ENCODE measurements at regions not wholly inside any gene's neighbourhood (a gene's known extent, or its start where the extent isn't known, plus 50 kb on each side); places are given as distances from the start of the nearest gene placed in this dataset.
"Not testable (repeated sequence)": the region's sequence is repeated elsewhere in the genome, so short reads cannot be mapped to it uniquely, and the experiment has no call there.

DNA sequence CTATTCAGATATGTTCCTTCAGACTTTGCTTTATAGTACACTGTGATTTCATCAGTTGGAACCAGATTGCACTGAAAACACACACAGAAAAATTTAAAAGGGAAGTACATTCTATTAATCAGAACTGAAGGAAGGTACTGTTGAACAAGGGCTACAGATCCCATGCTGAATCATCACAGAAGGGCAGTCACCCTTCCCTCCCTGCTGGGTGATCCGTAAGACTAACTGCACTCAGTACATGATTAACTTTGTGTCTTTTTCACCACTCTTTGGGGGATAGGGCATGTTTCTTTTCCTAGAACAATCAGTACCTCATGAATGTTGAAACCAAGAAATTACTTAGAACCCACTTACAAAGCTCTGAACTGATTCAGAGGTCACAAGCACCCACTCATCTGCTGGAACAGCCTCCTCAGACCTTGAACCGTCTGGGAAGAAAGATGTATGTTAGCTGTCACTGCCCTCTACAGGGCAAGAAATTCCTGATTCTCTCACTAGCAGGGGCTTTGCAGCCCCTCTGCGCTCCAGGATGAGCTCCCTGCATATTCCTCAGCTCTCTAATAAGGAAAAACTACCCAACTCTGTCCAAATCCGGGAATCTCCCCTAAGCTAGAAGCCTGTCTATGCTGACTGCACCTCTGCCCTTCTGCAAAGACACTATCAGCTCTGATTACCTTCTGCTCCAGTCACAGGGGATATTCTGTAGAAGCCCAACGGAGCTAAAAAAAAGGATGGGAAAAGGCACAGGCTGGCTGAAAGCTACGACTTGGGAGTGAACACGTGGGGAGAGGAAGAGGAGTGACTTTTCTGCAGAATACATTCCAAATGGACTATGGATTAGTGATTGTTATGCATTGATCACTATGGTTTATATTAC, 51.0 kb downstream of the IARS1 start:
- DNase-seq = peak in 1 of 2 donors; percentile 1

GRCh38 chr9:92236915-92237314, 56.6 kb downstream of the IARS1 start:
- DNase-seq = no peak

DNA sequence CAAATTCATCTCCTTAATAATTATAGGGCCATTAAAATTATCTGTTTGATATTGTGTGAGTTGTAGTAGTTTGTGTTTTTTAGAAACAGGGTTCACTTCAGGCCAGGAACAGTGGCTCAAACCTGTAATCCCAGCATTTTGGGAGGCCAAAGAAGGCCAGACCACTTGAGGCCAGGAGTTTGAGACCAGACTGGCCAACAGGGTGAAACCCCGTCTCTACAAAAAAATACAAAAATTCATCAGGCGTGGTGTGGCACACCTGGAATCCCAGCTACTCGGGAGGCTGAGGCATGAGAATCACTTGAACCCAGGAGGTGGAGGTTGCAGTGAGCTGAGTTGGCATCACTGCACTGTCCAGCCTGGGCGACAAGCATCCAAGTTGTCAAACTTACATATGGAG, 57.0 kb downstream of the IARS1 start:
- DNase-seq = no peak

GRCh38 chr9:92234514-92234913, 59.0 kb downstream of the IARS1 start:
- no peak for DNase-seq

- no peak for DNase-seq
These were observed 61.3 kb downstream of the IARS1 start for GRCh38 chr9:92232190-92232589.

- DNase-seq = no peak
These were observed 64.9 kb downstream of the IARS1 start for GRCh38 chr9:92228628-92229027.

DNA sequence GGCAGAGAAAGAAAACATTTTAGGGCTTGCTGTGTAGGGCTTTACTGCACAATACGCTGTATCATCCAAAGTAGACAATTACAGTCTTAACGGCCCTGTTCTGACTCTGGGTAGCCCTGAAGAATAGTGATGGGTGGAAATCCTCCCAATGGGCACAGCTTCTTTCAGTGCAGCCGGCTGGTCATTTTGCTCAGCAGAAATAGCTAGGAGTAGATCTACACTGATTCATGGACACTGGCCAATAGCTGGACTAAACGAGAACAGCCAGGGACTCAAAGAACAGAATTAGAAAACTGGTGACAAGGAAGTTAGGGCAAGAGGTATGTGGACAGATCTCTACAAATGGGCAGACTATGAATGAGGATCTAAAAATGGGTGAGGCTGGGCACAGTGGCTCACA, 69.3 kb downstream of the IARS1 start:
- DNase-seq = no peak

- DNase-seq = no peak
These were observed 69.7 kb downstream of the IARS1 start for GRCh38 chr9:92223758-92224157.

- DNase-seq = no peak
These were observed 84.6 kb downstream of the IARS1 start for GRCh38 chr9:92208693-92209524.

DNA sequence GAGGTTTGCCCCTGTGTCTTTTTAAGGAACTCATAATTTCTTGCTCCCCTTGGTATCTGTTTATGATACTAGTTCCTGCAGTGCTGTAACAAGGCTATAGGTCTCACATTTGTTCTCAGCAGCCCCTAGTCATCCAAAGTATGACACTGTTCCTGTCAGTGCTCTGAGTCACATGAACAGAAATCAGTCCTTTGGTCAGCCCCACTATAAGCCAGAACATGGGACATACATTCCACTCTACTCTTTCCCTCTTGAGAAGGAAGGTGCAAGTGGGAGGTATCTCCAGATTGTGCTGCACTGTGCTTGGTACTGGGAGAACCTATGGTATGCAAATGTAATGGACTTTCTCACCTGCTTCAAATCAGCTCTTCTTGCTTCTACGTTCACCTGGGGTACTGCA, 87.0 kb downstream of the IARS1 start:
- DNase-seq = no peak

DNA sequence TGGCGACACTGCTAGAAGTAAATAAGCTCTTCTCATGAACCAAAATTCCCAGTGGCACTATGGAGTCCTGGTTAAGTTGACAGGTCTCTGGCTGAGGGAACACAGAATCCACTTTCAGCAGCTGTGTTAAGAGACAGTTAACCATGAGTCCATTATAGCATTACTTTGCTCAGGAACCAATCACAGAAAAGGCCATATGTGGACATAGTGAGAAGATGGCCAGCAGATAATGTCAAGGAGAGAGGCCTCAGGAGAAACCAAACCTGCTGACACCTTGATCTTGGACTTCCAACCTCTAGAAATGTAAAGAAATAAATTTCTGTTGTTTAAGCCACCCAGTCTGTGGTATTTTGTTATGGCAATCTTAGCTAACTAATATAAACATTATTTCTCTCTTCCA, 88.7 kb upstream of the SPTLC1 start:
- not testable (repeated sequence) for DNase-seq

- not testable (repeated sequence) for DNase-seq
These were observed 83.0 kb upstream of the SPTLC1 start for GRCh38 chr9:92198237-92198636.

- no peak for DNase-seq
These were observed 81.7 kb upstream of the SPTLC1 start for GRCh38 chr9:92196909-92197308.

DNA sequence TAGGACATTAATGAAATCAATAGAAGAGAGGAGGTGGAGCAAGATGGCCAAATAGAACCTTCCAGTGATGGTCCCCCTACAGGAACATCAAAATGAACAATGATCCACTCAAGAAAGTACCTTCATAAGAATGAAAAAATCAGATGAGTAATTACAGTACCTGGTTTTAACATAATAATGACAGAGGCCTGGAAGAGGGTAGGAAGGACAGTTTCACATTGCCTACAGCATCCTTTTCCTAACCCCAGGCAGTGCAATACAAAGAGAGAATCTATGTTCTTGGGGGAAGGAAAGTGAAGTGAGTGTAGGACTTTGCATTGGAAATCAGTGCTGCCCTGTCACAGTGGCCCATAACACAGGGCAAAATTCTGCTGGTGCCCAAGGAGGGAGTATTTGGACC, 81.2 kb upstream of the SPTLC1 start:
- DNase-seq = no peak

DNA sequence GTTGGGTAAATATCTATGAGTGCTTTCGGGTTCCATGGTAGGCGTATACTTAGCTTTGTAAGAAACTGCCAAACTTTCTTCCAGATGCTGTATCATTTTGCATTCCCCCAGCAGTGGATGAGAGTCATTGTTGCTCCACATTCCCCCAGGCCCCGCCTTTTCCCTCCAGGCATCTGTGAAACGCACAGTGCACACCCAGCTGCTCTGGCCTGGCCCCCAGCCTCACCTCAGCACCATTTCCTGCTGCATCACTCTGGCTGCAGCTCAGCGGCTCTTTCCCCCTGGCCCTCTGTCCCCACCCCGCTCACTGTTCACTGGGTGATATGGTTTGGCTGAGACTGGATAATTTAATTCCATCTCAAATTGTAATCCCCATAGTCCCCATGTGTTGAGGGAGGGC, 76.6 kb upstream of the SPTLC1 start:
- DNase-seq = no peak

- DNase-seq = no peak
These were observed 75.2 kb upstream of the SPTLC1 start for GRCh38 chr9:92190536-92190790.

DNA sequence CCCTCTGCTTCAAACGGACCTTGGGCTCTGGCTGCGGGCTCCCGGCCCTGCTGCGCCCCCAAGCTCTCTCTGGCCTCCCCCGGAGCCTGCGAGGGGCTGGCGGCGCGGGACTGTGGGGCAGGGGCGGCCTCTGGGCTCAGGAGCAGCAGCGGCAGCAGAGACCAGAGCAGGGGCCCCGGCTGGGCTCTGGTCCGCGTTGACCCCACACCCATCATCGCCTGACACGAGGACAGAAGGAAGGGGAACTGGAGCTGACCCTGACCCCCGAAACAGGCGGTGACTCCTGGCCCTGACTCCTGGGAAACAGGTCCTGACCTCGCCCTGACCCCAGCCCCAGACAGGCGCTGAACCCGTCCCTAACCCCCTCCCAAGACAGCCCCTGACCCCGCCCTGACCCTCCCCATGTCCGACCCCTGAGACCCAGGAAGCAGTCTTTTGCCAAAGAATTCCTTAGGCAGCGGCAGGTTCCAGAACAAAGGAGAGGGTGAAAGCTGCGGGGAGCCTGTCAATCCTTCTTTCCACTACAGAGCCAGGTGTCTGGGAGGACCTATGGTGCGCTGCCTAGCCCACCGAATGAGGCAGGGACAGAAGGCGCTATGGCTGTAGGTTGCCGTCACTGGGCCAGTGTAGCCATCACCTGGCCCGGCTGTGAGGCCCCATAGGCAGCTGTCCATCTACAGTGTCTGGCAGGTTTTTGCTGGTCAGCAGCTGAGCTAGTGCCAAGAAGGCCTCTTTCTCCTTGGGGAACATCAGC, 74.7 kb upstream of the SPTLC1 start:
- DNase-seq = no peak

DNA sequence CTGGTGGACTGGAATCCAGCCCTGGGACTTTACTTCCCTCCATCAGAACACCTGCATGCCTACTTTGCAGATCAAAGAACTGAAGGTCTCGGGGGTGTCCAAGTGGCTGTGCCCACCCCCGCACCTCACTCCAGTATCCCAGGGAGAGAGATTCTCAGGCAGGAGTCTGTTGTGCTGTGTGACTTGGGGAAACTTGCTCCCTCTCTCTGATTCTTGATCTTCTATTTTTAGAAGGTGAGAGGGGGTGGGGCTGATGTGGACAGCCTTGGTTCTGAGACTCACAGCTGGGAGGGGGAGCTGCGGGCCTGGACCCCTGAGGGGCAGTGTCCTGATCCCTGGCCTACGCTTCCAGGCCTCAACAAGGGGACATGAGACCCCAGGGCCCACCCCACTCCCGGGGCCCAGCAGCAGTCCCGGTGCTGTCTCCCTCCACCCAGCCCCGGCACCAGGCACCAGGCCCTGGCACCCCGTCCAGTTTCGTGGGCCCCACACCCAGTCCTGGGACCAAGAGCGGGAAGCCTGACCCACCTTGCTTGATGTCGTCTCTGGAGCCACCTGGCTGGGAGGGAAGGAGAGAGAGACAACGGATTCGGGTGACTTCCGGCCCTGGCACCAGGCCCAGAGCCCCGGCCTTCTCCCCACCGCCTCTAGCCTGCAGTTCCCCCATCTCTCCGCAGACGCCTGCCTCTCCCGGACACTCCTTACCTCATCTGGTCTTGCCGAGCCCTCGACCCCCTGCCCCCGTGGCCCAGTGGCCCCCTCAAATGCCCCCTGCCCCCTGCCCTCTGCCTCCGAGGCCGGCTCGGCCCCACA, 74.0 kb upstream of the SPTLC1 start:
- DNase-seq = no peak

DNA sequence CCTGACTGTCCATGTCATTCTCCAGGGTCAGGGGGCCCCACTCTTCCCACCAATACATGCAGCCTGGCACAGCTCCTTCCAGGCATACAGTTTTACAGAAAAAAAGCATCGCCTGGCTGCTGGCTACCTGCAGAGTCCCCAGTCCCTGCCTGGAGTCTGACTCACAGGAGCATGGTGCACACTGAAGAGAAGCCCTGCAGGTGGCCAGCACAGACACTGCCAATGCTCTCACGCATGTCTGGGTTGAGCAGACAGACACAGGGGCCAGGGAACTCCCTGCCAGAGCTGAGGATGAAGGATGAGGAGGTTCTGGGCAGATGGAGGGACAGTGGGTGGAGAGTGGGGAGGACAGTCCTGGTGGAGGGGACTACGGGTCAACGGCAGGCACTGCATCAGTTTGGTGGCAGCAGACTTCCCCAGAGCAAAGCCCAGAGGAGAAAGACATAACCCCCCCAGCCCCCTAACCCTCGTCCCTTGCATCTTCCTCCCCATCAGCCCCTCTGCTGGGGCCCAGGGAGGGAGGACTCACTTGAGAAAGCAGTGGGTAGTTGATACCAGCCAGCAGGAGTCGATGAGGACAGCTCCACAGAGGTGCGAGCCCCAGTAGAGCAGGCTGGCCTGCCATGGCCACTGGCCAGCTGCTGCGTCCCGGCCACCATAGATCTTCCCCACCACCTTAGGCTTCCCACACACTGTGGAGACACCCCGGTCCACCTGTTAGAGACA, 72.9 kb upstream of the SPTLC1 start:
- DNase-seq = no peak

DNA sequence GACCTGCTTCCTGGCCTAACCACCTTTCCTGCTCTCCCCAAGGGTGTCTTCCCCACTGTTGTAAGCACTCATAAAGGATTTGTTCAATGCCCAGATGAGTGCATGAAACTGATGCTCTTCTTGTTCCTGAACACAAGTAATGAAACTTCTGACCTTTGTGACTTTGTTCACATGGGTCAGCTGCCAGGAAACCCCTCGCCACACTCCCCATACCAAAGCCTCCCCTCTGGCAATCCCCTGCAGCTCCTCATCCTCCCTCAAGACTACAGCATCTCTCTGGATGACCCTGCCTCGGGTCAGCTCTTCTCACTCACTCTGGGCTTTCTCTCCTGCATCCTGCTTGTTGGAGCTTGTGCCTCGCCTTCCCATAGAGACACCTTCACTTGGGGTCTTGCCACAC, 72.2 kb upstream of the SPTLC1 start:
- DNase-seq = no peak

GRCh38 chr9:92186631-92187030, 71.4 kb upstream of the SPTLC1 start:
- DNase-seq = no peak

DNA sequence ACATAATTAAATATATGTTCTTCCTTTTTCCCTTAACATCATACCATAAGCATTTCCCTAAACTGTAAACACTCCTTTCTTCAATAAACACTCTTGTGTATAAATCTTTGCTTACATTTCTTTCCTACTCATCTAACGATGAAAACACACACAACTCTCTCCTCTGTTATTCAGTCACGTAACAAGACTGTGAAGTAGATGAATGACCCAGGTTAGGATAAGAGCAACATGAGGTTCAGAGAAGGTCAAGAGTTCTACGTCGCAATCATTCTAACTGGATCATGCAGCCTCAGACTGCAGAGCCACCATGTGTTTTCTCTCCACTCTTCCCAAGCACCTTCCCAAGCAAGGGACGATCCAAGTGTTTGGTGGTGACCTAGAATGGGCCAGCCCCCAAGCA, 70.5 kb upstream of the SPTLC1 start:
- DNase-seq = no peak

All from hippocampal formation (tissue), 2 donors.